C4-2B (cell line): ENCODE measurements at regions not wholly inside any gene's neighbourhood (a gene's known extent, or its start where the extent isn't known, plus 50 kb on each side); places are given as distances from the start of the nearest gene placed in this dataset.
"Not testable (repeated sequence)": the region's sequence is repeated elsewhere in the genome, so short reads cannot be mapped to it uniquely, and the experiment has no call there.

ENCODE experiments used
- H3K27ac ChIP-seq: fragments of 450-650 bp; 2 replicates; pipeline ENCODE4 v1.5.1; 2017
- ZFX ChIP-seq: fragments of 450-650 bp; IDR thresholded peaks from 2 replicates; pipeline ENCODE4 v1.6.1; 2017
- TF ChIP-seq, protein P1 (sequence below): fragments of 450-650 bp; conservative IDR thresholded peaks from 2 replicates; pipeline ENCODE4 v1.5.1; 2017; ENCODE audit warnings: mild to moderate bottlenecking

DNA sequence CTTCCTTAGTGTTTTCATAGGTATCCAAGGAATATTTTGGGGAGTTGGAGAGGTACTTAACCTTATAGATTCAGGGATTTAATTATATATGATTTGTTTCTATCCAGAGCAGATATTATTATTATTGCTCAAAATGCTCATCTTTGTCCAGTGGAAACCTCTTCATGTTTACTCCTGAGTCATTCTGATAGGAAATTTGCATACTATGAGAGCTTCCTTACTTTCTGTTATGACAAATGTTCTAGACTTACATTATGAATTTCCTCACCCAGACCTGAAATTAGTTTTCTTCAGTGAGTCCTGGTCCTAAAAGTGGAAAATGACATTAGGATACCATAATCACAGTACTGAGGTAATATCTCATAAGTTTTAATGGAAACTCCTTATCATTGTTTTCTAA is 57.5 kb upstream of the PLPPR5 start:
- no peak for TF ChIP-seq ZFX
- no peak overlapping the region for H3K27ac ChIP-seq

DNA sequence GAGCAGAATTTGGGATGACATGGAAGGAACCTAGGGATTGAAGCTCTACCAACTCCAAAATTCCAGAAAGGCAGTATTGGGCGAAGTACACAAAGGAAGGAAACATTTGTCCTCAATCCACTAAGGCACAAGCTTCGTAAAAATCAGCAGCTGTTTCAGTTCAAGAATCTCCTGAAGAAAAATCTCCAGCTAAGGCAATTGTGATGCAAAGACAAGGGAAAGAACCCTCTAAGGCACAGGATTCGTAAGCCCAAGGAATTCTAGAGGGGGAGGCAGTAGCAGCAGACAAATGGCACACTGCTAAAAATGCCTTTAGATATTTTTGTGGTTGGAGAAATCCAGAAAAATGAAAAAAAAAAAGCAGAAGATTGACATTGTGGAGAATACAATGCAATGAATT is 64.5 kb upstream of the PLPPR5 start:
- TF ChIP-seq ZFX, result no peak
- TF ChIP-seq, protein P1, sequence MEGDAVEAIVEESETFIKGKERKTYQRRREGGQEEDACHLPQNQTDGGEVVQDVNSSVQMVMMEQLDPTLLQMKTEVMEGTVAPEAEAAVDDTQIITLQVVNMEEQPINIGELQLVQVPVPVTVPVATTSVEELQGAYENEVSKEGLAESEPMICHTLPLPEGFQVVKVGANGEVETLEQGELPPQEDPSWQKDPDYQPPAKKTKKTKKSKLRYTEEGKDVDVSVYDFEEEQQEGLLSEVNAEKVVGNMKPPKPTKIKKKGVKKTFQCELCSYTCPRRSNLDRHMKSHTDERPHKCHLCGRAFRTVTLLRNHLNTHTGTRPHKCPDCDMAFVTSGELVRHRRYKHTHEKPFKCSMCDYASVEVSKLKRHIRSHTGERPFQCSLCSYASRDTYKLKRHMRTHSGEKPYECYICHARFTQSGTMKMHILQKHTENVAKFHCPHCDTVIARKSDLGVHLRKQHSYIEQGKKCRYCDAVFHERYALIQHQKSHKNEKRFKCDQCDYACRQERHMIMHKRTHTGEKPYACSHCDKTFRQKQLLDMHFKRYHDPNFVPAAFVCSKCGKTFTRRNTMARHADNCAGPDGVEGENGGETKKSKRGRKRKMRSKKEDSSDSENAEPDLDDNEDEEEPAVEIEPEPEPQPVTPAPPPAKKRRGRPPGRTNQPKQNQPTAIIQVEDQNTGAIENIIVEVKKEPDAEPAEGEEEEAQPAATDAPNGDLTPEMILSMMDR, result no peak
- no peak overlapping the region for H3K27ac ChIP-seq

DNA sequence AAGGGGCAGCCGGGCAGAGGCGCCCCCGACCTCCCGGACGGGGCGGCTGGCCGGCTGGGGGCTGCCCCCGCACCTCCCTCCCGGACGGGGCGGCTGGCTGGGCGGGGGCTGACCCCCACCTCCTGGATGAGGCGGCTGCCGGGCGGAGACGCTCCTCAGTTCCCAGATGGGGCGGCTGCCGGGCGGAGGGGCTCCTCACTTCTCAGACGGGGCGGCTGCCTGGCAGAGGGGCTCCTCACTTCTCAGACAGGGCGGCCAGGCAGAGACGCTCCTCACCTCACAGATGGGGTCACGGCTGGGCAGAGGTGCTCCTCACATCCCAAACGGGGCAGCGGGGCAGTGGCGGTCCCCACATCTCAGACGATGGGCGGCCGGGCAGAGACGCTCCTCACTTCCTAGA is 73.9 kb upstream of the PLPPR5 start:
- H3K27ac ChIP-seq, result not testable (repeated sequence)

DNA sequence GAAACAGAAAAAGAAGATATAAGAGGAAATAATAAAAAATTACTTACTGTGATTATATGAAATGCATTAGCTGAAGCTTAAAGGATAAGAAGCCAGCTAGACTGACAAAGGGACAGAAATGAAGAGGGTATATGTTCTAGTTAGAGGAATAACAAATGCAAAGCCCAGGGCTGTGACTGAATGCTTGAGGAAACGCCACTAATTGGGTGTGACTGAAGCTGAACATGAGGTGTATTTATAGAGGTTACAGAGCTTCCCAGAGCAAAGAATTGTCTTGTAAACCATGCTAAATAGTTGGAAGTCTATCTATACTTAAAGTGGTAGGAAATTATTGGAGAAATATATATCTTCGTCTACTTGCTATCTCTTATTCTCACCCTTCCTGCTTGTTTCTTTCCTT is 77.7 kb upstream of the PLPPR5 start:
- TF ChIP-seq, protein P1, result no peak
- TF ChIP-seq ZFX, result no peak
- H3K27ac ChIP-seq, result no peak overlapping the region

DNA sequence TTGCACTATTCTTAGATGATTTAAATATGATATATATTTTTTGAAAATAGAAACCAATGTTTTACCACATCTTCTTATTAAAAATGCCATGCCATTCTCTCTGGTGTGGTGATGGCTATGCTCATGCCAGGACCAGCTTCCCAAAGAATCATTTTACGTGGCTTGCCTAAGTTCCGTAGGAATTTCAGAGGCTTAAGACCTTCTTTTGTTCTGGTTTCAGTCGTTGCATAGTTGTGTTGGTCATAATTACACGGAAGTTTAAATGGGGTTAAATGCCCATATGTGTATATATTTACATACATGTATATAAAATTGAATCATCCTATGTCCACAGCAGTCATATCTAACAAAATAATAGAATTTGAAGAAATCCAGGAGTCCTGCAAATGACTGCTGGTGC is 78.7 kb upstream of the PLPPR5 start:
- H3K27ac ChIP-seq, result no peak overlapping the region

DNA sequence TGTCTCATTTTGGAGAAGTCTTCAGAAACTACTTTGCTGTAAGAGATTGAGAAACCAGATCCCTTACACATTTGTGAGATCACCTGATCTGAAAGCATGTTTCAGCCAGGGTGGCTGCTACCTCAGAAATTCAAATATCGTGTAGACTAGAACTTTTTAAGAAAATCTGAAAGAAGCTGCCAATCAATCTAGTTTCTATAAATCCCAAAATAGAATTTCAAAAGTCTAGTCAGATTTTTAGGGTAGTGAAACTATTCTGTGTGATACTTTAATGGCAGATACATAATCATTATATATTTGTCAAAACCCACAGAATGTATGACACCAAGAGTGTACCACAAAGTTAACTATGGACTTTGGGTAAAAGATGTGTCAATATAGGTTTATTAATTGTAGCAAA is 79.9 kb upstream of the PLPPR5 start:
- H3K27ac ChIP-seq, result no peak overlapping the region
- TF ChIP-seq, protein P1, result no peak
- TF ChIP-seq ZFX, result no peak

More for the DNA sequence above, 78.7 kb upstream of the PLPPR5 start:
- TF ChIP-seq ZFX, result no peak

DNA sequence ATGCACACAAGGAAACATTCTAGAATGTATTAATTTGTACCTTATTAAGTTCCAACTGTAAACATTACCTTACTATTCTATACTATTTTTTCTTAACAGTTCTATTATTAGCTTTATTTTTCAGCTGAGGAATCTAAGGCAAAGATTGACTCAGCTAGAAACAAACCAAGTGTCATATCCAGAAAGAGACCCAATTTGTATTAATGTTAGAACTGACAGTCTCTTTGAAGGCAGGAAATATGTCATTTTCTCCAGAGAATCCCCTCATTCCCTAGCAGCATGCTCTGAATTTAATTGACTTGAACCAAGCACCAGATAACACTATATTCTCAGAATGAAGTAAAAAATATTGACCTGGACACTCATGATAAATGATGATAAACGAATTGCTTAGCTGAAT is 81.4 kb upstream of the PLPPR5 start:
- no peak overlapping the region for H3K27ac ChIP-seq
- TF ChIP-seq ZFX, result no peak
- TF ChIP-seq, protein P1, result no peak

DNA sequence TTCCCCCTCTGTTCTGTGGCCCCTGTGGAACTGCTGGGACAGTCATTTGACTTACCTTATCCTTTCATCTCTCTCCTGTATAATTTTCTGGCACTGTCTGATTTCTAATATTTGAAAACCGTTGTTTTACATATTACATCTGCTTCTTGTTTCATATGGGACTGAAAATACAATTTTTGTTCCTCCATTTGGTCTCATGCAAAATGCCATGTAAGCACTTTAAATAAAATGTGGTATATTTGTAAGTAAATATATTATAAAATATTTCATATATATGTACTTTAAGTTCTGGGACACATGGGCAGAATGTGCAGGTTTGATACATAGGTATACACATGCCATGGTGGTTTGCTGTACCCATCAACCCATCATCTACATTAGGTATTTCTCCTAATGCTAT is 93.9 kb upstream of the PLPPR5 start:
- TF ChIP-seq ZFX, result no peak
- TF ChIP-seq, protein P1, result no peak
- H3K27ac ChIP-seq, result no peak overlapping the region

DNA sequence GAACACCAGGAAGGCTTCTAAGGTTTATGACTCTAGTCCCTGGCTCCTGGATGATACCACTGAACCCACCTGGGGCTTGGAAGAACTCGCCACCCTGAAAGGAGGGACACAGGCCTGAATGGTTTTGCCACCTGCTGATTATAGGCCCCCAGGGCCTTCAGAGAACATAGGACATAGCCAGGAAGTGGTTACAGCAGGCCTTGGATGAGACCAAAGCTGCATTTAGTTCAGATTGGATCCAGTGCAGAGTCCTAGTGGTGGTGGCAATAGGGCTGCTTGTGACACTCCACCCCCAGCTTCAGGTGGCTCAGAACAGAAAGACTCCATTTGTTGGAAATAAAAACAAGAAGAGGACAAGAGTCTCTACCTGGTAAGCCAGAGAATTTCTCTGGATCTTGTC is 101.6 kb upstream of the PLPPR5 start:
- no peak for TF ChIP-seq ZFX
- TF ChIP-seq, protein P1, result no peak
- H3K27ac ChIP-seq, result no peak overlapping the region
